ENCODE measurements at regions not wholly inside any gene's neighbourhood (a gene's known extent, or its start where the extent isn't known, plus 50 kb on each side); places are given as distances from the start of the nearest gene placed in this dataset.
"Not testable (repeated sequence)": the region's sequence is repeated elsewhere in the genome, so short reads cannot be mapped to it uniquely, and the experiment has no call there.

GRCh38 chr5:128668921-128669320 is 130.9 kb upstream of the FBN2 start:
- DNase-seq = no peak

GRCh38 chr5:128669803-128670202 is 131.8 kb upstream of the FBN2 start:
- DNase-seq = no peak

GRCh38 chr5:128671943-128672342 is 133.9 kb upstream of the FBN2 start:
- DNase-seq = no peak

GRCh38 chr5:128673000-128673399 is 135.0 kb upstream of the FBN2 start:
- no peak for DNase-seq

- DNase-seq = no peak
Observed at GRCh38 chr5:128673411-128673957, 135.4 kb upstream of the FBN2 start.

GRCh38 chr5:128673970-128674369 is 135.9 kb upstream of the FBN2 start:
- DNase-seq = no peak

GRCh38 chr5:128674837-128675446 is 136.9 kb upstream of the FBN2 start:
- DNase-seq = peak; percentile 2

GRCh38 chr5:128681096-128681495 is 143.1 kb upstream of the FBN2 start:
- DNase-seq = no peak

GRCh38 chr5:128681764-128682592 is 143.9 kb upstream of the FBN2 start:
- DNase-seq = peak; percentile 2

- DNase-seq = no peak
Observed at GRCh38 chr5:128682669-128683068, 144.6 kb upstream of the FBN2 start.

- no peak for DNase-seq
Observed at GRCh38 chr5:128684961-128685360, 146.9 kb upstream of the FBN2 start.

GRCh38 chr5:128687930-128688329 is 149.9 kb upstream of the FBN2 start:
- DNase-seq = no peak

GRCh38 chr5:128693764-128694163 is 155.7 kb upstream of the FBN2 start:
- DNase-seq = no peak

- DNase-seq = no peak
Observed at GRCh38 chr5:128695791-128696530, 157.9 kb upstream of the FBN2 start.

- DNase-seq = no peak
Observed at GRCh38 chr5:128701301-128701700, 163.3 kb upstream of the FBN2 start.

GRCh38 chr5:128703322-128703721 is 165.3 kb upstream of the FBN2 start:
- DNase-seq = no peak

GRCh38 chr5:128706269-128706668 is 168.2 kb upstream of the FBN2 start:
- no peak for DNase-seq

- no peak for DNase-seq
Observed at GRCh38 chr5:128708841-128709240, 170.8 kb upstream of the FBN2 start.

GRCh38 chr5:128711216-128711615 is 173.2 kb upstream of the FBN2 start:
- no peak for DNase-seq

GRCh38 chr5:128714551-128714950 is 176.5 kb upstream of the FBN2 start:
- no peak for DNase-seq

GRCh38 chr5:128722551-128722950 is 184.5 kb upstream of the FBN2 start:
- DNase-seq = no peak

GRCh38 chr5:128730021-128730420 is 192.0 kb upstream of the FBN2 start:
- DNase-seq = not testable (repeated sequence)

- DNase-seq = not testable (repeated sequence)
Observed at GRCh38 chr5:128735656-128736055, 197.6 kb upstream of the FBN2 start.

GRCh38 chr5:128736553-128736952 is 198.5 kb upstream of the FBN2 start:
- DNase-seq = no peak

Measured in COR-L47 (cell line).